ENCODE measurements at regions not wholly inside any gene's neighbourhood (a gene's known extent, or its start where the extent isn't known, plus 50 kb on each side); places are given as distances from the start of the nearest gene placed in this dataset.

DNA sequence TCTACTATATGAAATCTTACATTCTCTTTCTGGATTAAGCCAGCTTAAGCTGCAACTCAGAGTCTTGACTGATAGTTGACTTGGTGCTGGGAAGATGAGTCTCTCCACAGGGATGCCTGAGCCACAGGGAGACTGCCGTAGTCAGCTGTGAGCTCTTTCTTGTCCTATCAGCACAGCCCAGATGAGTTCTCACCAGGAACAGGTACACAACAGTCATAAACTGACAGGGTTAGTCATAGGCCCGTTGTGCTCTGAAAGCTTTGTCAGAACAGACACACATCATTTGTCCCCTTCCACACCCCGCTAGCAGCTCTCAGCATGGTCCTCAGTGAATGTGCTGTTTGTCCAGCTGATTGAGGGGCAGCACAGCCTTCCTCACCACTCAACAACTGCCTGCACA is 221.6 kb downstream of the RPS24 start:
- H3K27ac ChIP-seq (ENCODE audit: low read depth in 2 of 2, low read length in 1 of 2) = peak overlapping the region; percentile 65 to 96; a peak in 3 of 4 replicates
- H3K9ac ChIP-seq = peak overlapping the region; percentile 68
- H3K4me3 ChIP-seq (ENCODE audit: low read depth in 2 of 2, low read length in 1 of 2) = no peak overlapping the region
- H3K4me1 ChIP-seq (ENCODE audit: control insufficient read depth in 1 of 2, insufficient read depth in 2 of 2, low read depth in 1 of 2, low read length in 1 of 2) = peaks cover 26 to 30% of the 10 kb centered on the region in 2 experiments
- ChIA-PET CTCF (no interaction called here), POLR2A (no interaction called here)
- H3K9me3 ChIP-seq = no peaks in the 10 kb centered on the region
- H3K27me3 ChIP-seq (ENCODE audit: insufficient read depth) = no peaks in the 10 kb centered on the region
- no peaks in the 10 kb centered on the region for H3K36me3 ChIP-seq (replicated peaks in 1 of 2; ENCODE audit: control insufficient read depth in 1 of 2, insufficient read depth in 2 of 2, low read length in 1 of 2)
- TF ChIP-seq POLR2AphosphoS5 (IDR thresholded peaks at IDR 0.05; ENCODE audit: low read depth, low read length) (no peak), RFX5 (IDR thresholded peaks at IDR 0.05; ENCODE audit: low read length) (no peak), CHD2 (IDR thresholded peaks at IDR 0.05; ENCODE audit: low read length, partially characterized antibody) (no peak), FOSL2 (IDR thresholded peaks at IDR 0.05; ENCODE audit: borderline replicate concordance, low read depth) (no peak), MAX (IDR thresholded peaks at IDR 0.05; ENCODE audit: low read depth) (no peak), IRF3 (IDR thresholded peaks at IDR 0.05; ENCODE audit: low read depth, low read length) (no peak), MXI1 (IDR thresholded peaks at IDR 0.05; ENCODE audit: low read depth, low read length) (no peak), RCOR1 (IDR thresholded peaks at IDR 0.05; ENCODE audit: low read length) (no peak), TCF12 (IDR thresholded peaks at IDR 0.05) (no peak), GABPA (IDR thresholded peaks at IDR 0.05; ENCODE audit: low read depth) (no peak), EP300 (IDR thresholded peaks at IDR 0.05; ENCODE audit: borderline replicate concordance in 1 of 2, low read depth in 1 of 2, low read length in 1 of 2) (no peak), FOXM1 (IDR thresholded peaks at IDR 0.05; ENCODE audit: low read depth) (no peak), NRF1 (IDR thresholded peaks at IDR 0.05; ENCODE audit: low read depth, low read length) (no peak)
- H3K9me2 ChIP-seq = no peaks in the 10 kb centered on the region
- no peak overlapping the region for H2AFZ ChIP-seq (ENCODE audit: low read depth)
- no peaks in the 10 kb centered on the region for H4K20me1 ChIP-seq (ENCODE audit: insufficient read depth)
- H3K4me2 ChIP-seq = peak overlapping the region; percentile 51; the same call in 1 of the 2 replicates
- no peaks in the 10 kb centered on the region for H3K79me2 ChIP-seq (ENCODE audit: insufficient read depth)
- WGBS (ENCODE audit: low lambda C conversion rate) = 74% methylated on average over 3 of the region's 3 CpGs
- no peak for DNase-seq
- peaks cover 12% of the 10 kb centered on the region for H3F3A ChIP-seq (replicated peaks; ENCODE audit: insufficient read depth)

GRCh38 chr10:78255796-78256638 is 222.4 kb downstream of the RPS24 start:
- Histone ChIP-seq H3K4me3 (ENCODE audit: low read depth in 2 of 2, low read length in 1 of 2) (no peak overlapping the region), H4K20me1 (ENCODE audit: insufficient read depth) (no peaks in the 10 kb centered on the region), H3K9me2 (no peaks in the 10 kb centered on the region), H3K79me2 (ENCODE audit: insufficient read depth) (no peaks in the 10 kb centered on the region), H3K27me3 (ENCODE audit: insufficient read depth) (no peaks in the 10 kb centered on the region), H3F3A (replicated peaks; ENCODE audit: insufficient read depth) (peaks cover 12% of the 10 kb centered on the region), H2AFZ (ENCODE audit: low read depth) (peak overlapping the region; percentile 65), H3K27ac (ENCODE audit: low read depth in 2 of 2, low read length in 1 of 2) (peak overlapping the region; percentile 65 to 96; a peak in 3 of 4 replicates), H3K9me3 (no peaks in the 10 kb centered on the region), H3K9ac (peak overlapping the region; percentile 68), H3K4me2 (peak overlapping the region; percentile 51), H3K36me3 (replicated peaks in 1 of 2; ENCODE audit: control insufficient read depth in 1 of 2, insufficient read depth in 2 of 2, low read length in 1 of 2) (no peaks in the 10 kb centered on the region), H3K4me1 (ENCODE audit: control insufficient read depth in 1 of 2, insufficient read depth in 2 of 2, low read depth in 1 of 2, low read length in 1 of 2) (peaks cover 30 to 34% of the 10 kb centered on the region in 2 experiments)
- CTCF ChIA-PET = no interaction called here
- POLR2A ChIA-PET = no interaction called here
- DNase-seq = no peak
- WGBS (ENCODE audit: low lambda C conversion rate) = 32% methylated on average over 6 of the region's 9 CpGs
- TF ChIP-seq NFIC (IDR thresholded peaks at IDR 0.05; ENCODE audit: borderline replicate concordance) = peak; percentile 91
- TF ChIP-seq, protein P1, sequence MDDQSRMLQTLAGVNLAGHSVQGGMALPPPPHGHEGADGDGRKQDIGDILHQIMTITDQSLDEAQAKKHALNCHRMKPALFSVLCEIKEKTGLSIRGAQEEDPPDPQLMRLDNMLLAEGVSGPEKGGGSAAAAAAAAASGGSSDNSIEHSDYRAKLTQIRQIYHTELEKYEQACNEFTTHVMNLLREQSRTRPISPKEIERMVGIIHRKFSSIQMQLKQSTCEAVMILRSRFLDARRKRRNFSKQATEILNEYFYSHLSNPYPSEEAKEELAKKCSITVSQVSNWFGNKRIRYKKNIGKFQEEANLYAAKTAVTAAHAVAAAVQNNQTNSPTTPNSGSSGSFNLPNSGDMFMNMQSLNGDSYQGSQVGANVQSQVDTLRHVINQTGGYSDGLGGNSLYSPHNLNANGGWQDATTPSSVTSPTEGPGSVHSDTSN (IDR thresholded peaks at IDR 0.05) = peak; percentile 77
- TF ChIP-seq TAF1 (IDR thresholded peaks at IDR 0.05; ENCODE audit: borderline replicate concordance, low read depth, low read length) = peak; percentile 23; the same call in 1 of the 2 replicates
- no peak for TF ChIP-seq MXI1 (IDR thresholded peaks at IDR 0.05; ENCODE audit: low read depth, low read length)
- peak; percentile 97 for TF ChIP-seq RXRA (IDR thresholded peaks at IDR 0.05; ENCODE audit: borderline replicate concordance, low read depth)
- peak; percentile 53; the same call in 1 of the 2 replicates for TF ChIP-seq ZBTB33 (IDR thresholded peaks at IDR 0.05; ENCODE audit: borderline replicate concordance, low read depth)
- TF ChIP-seq USF2 (IDR thresholded peaks at IDR 0.05; ENCODE audit: borderline replicate concordance, low read depth, low read length) = no peak
- no peak for TF ChIP-seq EZH2phosphoT487 (IDR thresholded peaks at IDR 0.05; ENCODE audit: borderline replicate concordance, low read depth)
- TF ChIP-seq RCOR1 (IDR thresholded peaks at IDR 0.05; ENCODE audit: low read length) = no peak
- TF ChIP-seq FOSL2 (IDR thresholded peaks at IDR 0.05; ENCODE audit: borderline replicate concordance, low read depth) = peak; percentile 96
- peak; percentile 68; the same call in 1 of the 2 replicates for TF ChIP-seq YY1 (IDR thresholded peaks at IDR 0.05; ENCODE audit: low read depth)
- TF ChIP-seq MAX (IDR thresholded peaks at IDR 0.05; ENCODE audit: low read depth) = peak; percentile 92
- peak; percentile 95 for TF ChIP-seq TCF12 (IDR thresholded peaks at IDR 0.05)
